K562 (cell line): ENCODE measurements at regions not wholly inside any gene's neighbourhood (a gene's known extent, or its start where the extent isn't known, plus 50 kb on each side); places are given as distances from the start of the nearest gene placed in this dataset.

Experiments used
- ATAC-seq: fragments of 200-7000 bp; cut with Tn5 transposase; 3 replicates; pipeline ENCODE4 v1.9.1; 2020; ENCODE audit warnings: moderate library complexity
- BruUV-seq: library from RNA; stranded (reverse); fragments of 400-500 nt; replicated peaks from 2 replicates; lab custom pipeline; 2021; lab: Mats Ljungman, UMichigan
- CTCF ChIA-PET: fragments of 300-600 bp; formaldehyde crosslinking; extraction: SDS; loops from one replicate; lab custom pipeline; 2021; ENCODE audit warnings: low intra/inter-chr PET ratio; lab: Yijun Ruan, JAX
- POLR2A ChIA-PET: fragments of 300-600, 350-650 bp; sonication (Branson Sonifier 250); formaldehyde crosslinking; extraction: SDS; loops from one replicate; lab custom pipeline; 2021; ENCODE audit warnings: antibody characterized with exemption, inconsistent platforms; lab: Yijun Ruan, JAX
- DNase-seq, 4 experiments: peaks; one replicate each; pipeline versions ENCODE4 v3.0.0 to v3.0.0-alpha.2; 2011 to 2018; ENCODE audit warnings: low spot score in 3 of 4, mixed read lengths in 3 of 4; ENCODE audit errors: extremely low read depth in 1 of 4
- FAIRE-seq: peaks from 2 replicates; lab custom pipeline; 2011; peaks lifted over from hg19 to GRCh38; lab: Jason Lieb, UNC
- H2AFZ ChIP-seq: 2 replicates; pipeline ENCODE4 v1.6.0; 2011; ENCODE audit warnings: low read depth, low read length, control low read depth, inconsistent platforms
- H3K27ac ChIP-seq: fragments of 200-600 bp; 3 replicates; pipeline ENCODE4 v1.8.0; 2011; ENCODE audit warnings: low read depth, mild to moderate bottlenecking, control low read depth, inconsistent platforms, low read length, moderate library complexity, mixed read lengths; ENCODE audit errors: extremely low read depth
- H3K27me3 ChIP-seq, 2 experiments: fragments of 300-600 bp in 1 of 2; 2 replicates in 1 of 2; 3 replicates in 1 of 2; pipeline versions ENCODE4 v1.6.0 to v1.8.0; 2011; ENCODE audit warnings: inconsistent platforms in 2 of 2, low read length in 2 of 2, mild to moderate bottlenecking in 1 of 2, mixed read lengths in 1 of 2, moderate library complexity in 1 of 2; ENCODE audit not compliant: control insufficient read depth in 2 of 2, insufficient read depth in 2 of 2
- H3K36me3 ChIP-seq: fragments of 300-600 bp; 3 replicates; pipeline ENCODE4 v1.8.0; 2011; ENCODE audit warnings: mild to moderate bottlenecking, low read length, inconsistent platforms; ENCODE audit not compliant: control insufficient read depth, insufficient read depth
- H3K4me1 ChIP-seq, 2 experiments: fragments of 200-600 bp in 1 of 2; replicated peaks in 1 of 2; 2 replicates in 1 of 2; 3 replicates in 1 of 2; pipeline versions ENCODE4 v1.5.1 to v1.8.0; 2011; ENCODE audit warnings: inconsistent platforms in 2 of 2, low read length in 2 of 2, mild to moderate bottlenecking in 1 of 2, mixed read lengths in 1 of 2, moderate library complexity in 1 of 2; ENCODE audit not compliant: control insufficient read depth in 2 of 2, insufficient read depth in 2 of 2
- H3K4me2 ChIP-seq: 2 replicates; pipeline ENCODE4 v1.6.1; 2011; ENCODE audit warnings: low read length, control low read depth, inconsistent platforms, mixed read lengths; ENCODE audit not compliant: insufficient read depth
- H3K4me3 ChIP-seq: fragments of 200-600 bp; sonication (generic), shearing (Covaris generic); 2 replicates; pipeline ENCODE4 v1.5.1; 2016; ENCODE audit warnings: control low read depth, inconsistent platforms
- H3K79me2 ChIP-seq: fragments of 200-600 bp; 3 replicates; pipeline ENCODE4 v1.8.0; 2011; ENCODE audit warnings: low read length, inconsistent platforms; ENCODE audit not compliant: control insufficient read depth, insufficient read depth
- H3K9ac ChIP-seq, 2 experiments: 2 replicates each; pipeline versions ENCODE4 v1.6.0 to v1.6.1; 2011; ENCODE audit warnings: low read depth in 2 of 2, low read length in 2 of 2, control low read depth in 1 of 2, inconsistent platforms in 1 of 2, mild to moderate bottlenecking in 1 of 2, mixed read lengths in 1 of 2; ENCODE audit not compliant: insufficient read depth in 1 of 2
- H3K9me1 ChIP-seq: one replicate; pipeline ENCODE4 v1.6.0; 2011; ENCODE audit warnings: inconsistent platforms, mild to moderate bottlenecking, low read length, moderate library complexity; ENCODE audit not compliant: control insufficient read depth, insufficient read depth
- H3K9me3 ChIP-seq: replicated peaks from 2 replicates; pipeline ENCODE4 v1.5.1; 2011; ENCODE audit warnings: low read depth, low read length, inconsistent platforms; ENCODE audit not compliant: control insufficient read depth, insufficient read depth
- H4K20me1 ChIP-seq: replicated peaks from 2 replicates; pipeline ENCODE4 v1.6.1; 2011; ENCODE audit warnings: low read length, inconsistent platforms, mixed read lengths; ENCODE audit not compliant: control insufficient read depth, insufficient read depth
- NCOA2 ChIP-seq, 2 experiments: fragments of 450-650 bp; IDR thresholded peaks; 2 replicates each; pipeline ENCODE4 v1.6.1; 2018; ENCODE audit warnings: mild to moderate bottlenecking in 2 of 2, moderate library complexity in 1 of 2; ENCODE audit not compliant: partially characterized antibody in 2 of 2
- NR1H2 ChIP-seq: sonication (generic); formaldehyde crosslinking; IDR thresholded peaks from 2 replicates; pipeline ENCODE4 v1.4.0; 2020; ENCODE audit warnings: mild to moderate bottlenecking, missing genetic modification reagents
- SAFB ChIP-seq: fragments of 200-400 bp; formaldehyde crosslinking; IDR thresholded peaks from 2 replicates; pipeline ENCODE4 v1.6.1; 2017; ENCODE audit warnings: low read depth, low read length, borderline replicate concordance
- ZNF717 ChIP-seq: fragments of 250-450 bp; sonication (Bioruptor Pico); IDR thresholded peaks from 2 replicates; pipeline ENCODE4 v1.5.0; 2021
- WGBS: fragments of 100-300 bp; shearing (Covaris generic); methylation state at CpG from one replicate; pipeline ENCODE4 v1.1.6; 2016; ENCODE audit warnings: low coverage, mixed read lengths; ENCODE audit not compliant: insufficient coverage; ENCODE audit errors: missing lambda C conversion rate; 5-methylcytosine and 5-hydroxymethylcytosine counted together
- in situ Hi-C: fragments of 300-500 bp; cut with MboI; formaldehyde crosslinking; loops from 4 replicates; pipeline ENCODE4 v1.15.0; 2018; ENCODE audit warnings: inconsistent platforms, mixed read lengths
- intact Hi-C: fragments of 100-400 bp; cut with micrococcal nuclease; formaldehyde crosslinking; loops from 2 replicates; pipeline ENCODE4 v1.14.2; 2022
- TF ChIP-seq, protein P1 (sequence below), 2 experiments: fragments of 450-650 bp; IDR thresholded peaks; 2 replicates each; pipeline ENCODE4 v1.6.1; 2016; ENCODE audit warnings: mild to moderate bottlenecking in 2 of 2, borderline replicate concordance in 1 of 2, low read depth in 1 of 2, moderate library complexity in 1 of 2
- TF ChIP-seq, protein P2 (sequence below): fragments of 250-450 bp; sonication (Bioruptor Pico); IDR thresholded peaks from 2 replicates; pipeline ENCODE4 v1.6.1; 2021; ENCODE audit warnings: mild to moderate bottlenecking
- TF ChIP-seq, protein P3 (sequence below): fragments of 250-450 bp; sonication (Bioruptor Pico); IDR thresholded peaks from 2 replicates; pipeline ENCODE4 v1.8.0; 2021; ENCODE audit warnings: mild to moderate bottlenecking, moderate library complexity
- TF ChIP-seq, protein P4 (sequence below): fragments of 250-450 bp; sonication (Bioruptor Pico); IDR thresholded peaks from 2 replicates; pipeline ENCODE4 v1.5.0; 2021; ENCODE audit warnings: mild to moderate bottlenecking, moderate library complexity

DNA sequence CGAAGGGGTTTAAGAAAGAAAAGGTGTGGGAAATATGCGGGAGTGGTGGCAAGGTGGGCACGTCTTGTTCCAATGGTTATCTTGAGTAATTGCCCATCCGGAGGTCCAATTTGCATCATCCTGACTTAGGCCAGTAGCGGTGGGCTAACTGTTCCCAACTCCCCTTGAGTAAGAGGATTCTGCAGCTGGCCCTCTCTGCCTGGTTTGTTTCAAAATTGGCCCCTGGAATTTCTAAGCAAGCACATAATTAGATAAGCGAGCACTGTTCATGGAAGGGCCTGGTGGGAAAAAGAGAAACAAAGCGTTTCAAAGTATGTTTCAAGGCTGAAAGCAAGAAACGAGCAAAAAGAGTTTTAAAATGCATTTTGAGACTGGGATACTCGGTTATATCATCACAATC, 198.2 kb downstream of the CEP135 start:
- 42% methylated on average over 9 of the region's 9 CpGs for WGBS
- peaks cover 0 to 2% of the 10 kb centered on the region in 2 experiments; a peak in 2 of 5 replicates for H3K27me3 ChIP-seq
- FAIRE-seq (no peak), ATAC-seq (no peak), DNase-seq (no peak)
- H3K4me2 ChIP-seq, result no peak overlapping the region
- intact Hi-C loops, result no loop called here
- no peaks in the 10 kb centered on the region; the same call in 1 of the 2 replicates for H3K9me3 ChIP-seq
- H3K4me1 ChIP-seq, result peaks cover 0 to 9% of the 10 kb centered on the region in 2 experiments; a peak in 3 of 5 replicates
- H3K36me3 ChIP-seq, result no peaks in the 10 kb centered on the region
- in situ Hi-C loops, result no loop called here
- BruUV-seq, result no TSS peak
- no peaks in the 10 kb centered on the region for H3K9me1 ChIP-seq
- no peaks in the 10 kb centered on the region for H4K20me1 ChIP-seq
- no peak overlapping the region for H3K9ac ChIP-seq
- no peak overlapping the region; the same call in 2 of the 3 replicates for H3K27ac ChIP-seq
- H3K4me3 ChIP-seq, result no peak overlapping the region
- no peaks in the 10 kb centered on the region for H3K79me2 ChIP-seq
- ChIA-PET CTCF (no interaction called here), POLR2A (no interaction called here)
- H2AFZ ChIP-seq, result peak overlapping the region; percentile 77; the same call in 1 of the 2 replicates
- TF ChIP-seq NCOA2 (IDR thresholded peaks at IDR 0.05; ENCODE audit: partially characterized antibody in 2 of 2), result no peak
- TF ChIP-seq SAFB, result no peak
- TF ChIP-seq, protein P1, sequence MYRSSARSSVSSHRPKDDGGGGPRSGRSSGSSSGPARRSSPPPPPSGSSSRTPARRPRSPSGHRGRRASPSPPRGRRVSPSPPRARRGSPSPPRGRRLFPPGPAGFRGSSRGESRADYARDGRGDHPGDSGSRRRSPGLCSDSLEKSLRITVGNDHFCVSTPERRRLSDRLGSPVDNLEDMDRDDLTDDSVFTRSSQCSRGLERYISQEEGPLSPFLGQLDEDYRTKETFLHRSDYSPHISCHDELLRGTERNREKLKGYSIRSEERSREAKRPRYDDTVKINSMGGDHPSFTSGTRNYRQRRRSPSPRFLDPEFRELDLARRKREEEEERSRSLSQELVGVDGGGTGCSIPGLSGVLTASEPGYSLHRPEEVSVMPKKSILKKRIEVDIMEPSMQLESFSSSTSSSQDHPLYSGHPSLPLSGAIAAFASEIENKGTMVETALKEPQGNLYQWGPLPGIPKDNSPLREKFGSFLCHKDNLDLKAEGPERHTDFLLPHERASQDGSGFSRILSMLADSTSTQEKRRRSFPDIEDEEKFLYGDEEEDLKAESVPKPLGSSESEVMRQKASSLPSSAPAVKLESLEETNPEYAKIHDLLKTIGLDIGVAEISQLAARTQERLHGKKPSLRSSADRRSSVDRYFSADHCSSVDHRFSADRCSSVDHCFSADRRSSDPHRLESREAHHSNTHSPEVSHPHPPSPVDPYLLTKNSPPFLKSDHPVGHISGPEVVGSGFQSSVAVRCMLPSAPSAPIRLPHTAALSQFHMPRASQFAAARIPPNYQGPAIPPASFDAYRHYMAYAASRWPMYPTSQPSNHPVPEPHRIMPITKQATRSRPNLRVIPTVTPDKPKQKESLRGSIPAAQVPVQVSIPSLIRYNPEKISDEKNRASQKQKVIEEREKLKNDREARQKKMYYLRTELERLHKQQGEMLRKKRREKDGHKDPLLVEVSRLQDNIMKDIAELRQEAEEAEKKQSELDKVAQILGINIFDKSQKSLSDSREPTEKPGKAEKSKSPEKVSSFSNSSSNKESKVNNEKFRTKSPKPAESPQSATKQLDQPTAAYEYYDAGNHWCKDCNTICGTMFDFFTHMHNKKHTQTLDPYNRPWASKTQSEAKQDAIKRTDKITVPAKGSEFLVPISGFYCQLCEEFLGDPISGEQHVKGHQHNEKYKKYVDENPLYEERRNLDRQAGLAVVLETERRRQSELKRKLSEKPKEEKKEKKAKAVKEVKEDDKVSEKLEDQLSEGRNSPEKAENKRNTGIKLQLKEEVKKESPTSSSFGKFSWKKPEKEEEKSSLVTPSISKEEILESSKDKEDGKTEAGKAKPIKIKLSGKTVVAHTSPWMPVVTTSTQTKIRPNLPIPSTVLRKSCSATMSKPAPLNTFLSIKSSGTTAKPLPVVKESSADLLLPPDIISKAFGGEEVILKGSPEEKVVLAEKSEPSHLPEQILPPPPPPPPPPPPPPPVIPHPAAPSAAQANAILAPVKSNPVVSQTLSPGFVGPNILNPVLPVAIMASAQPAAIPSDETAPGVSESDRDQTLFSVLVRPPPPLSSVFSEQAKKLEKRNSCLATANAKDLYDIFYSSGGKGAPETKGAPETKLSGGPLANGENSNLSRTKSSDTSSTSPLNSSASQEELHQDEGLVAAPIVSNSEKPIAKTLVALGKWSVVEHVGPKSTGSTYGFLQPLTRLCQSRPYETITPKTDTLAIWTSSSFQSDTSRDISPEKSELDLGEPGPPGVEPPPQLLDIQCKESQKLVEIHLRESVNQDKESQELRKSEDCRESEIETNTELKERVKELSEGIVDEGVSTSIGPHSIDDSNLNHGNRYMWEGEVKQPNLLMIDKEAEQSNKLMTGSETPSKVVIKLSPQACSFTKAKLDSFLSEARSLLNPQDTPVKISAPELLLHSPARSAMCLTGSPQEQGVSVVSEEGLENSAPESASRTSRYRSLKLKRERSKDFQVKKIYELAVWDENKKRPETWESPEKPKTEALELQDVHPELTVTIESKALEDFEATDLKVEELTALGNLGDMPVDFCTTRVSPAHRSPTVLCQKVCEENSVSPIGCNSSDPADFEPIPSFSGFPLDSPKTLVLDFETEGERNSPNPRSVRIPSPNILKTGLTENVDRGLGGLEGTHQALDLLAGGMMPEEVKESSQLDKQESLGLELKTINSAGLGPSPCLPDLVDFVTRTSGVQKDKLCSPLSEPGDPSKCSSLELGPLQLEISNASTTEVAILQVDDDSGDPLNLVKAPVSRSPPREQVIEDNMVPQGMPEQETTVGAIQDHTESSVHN (IDR thresholded peaks at IDR 0.05; ENCODE audit: borderline replicate concordance in 1 of 2, low read depth in 1 of 2), result no peak
- TF ChIP-seq, protein P2, sequence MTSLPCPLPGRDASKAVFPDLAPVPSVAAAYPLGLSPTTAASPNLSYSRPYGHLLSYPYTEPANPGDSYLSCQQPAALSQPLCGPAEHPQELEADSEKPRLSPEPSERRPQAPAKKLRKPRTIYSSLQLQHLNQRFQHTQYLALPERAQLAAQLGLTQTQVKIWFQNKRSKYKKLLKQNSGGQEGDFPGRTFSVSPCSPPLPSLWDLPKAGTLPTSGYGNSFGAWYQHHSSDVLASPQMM (CRISPR knock-in tag), result no peak
- TF ChIP-seq, protein P3, sequence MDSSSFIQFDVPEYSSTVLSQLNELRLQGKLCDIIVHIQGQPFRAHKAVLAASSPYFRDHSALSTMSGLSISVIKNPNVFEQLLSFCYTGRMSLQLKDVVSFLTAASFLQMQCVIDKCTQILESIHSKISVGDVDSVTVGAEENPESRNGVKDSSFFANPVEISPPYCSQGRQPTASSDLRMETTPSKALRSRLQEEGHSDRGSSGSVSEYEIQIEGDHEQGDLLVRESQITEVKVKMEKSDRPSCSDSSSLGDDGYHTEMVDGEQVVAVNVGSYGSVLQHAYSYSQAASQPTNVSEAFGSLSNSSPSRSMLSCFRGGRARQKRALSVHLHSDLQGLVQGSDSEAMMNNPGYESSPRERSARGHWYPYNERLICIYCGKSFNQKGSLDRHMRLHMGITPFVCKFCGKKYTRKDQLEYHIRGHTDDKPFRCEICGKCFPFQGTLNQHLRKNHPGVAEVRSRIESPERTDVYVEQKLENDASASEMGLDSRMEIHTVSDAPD, result no peak
- TF ChIP-seq NR1H2 (CRISPR knock-in tag), result no peak
- no peak for TF ChIP-seq ZNF717
- TF ChIP-seq, protein P4, sequence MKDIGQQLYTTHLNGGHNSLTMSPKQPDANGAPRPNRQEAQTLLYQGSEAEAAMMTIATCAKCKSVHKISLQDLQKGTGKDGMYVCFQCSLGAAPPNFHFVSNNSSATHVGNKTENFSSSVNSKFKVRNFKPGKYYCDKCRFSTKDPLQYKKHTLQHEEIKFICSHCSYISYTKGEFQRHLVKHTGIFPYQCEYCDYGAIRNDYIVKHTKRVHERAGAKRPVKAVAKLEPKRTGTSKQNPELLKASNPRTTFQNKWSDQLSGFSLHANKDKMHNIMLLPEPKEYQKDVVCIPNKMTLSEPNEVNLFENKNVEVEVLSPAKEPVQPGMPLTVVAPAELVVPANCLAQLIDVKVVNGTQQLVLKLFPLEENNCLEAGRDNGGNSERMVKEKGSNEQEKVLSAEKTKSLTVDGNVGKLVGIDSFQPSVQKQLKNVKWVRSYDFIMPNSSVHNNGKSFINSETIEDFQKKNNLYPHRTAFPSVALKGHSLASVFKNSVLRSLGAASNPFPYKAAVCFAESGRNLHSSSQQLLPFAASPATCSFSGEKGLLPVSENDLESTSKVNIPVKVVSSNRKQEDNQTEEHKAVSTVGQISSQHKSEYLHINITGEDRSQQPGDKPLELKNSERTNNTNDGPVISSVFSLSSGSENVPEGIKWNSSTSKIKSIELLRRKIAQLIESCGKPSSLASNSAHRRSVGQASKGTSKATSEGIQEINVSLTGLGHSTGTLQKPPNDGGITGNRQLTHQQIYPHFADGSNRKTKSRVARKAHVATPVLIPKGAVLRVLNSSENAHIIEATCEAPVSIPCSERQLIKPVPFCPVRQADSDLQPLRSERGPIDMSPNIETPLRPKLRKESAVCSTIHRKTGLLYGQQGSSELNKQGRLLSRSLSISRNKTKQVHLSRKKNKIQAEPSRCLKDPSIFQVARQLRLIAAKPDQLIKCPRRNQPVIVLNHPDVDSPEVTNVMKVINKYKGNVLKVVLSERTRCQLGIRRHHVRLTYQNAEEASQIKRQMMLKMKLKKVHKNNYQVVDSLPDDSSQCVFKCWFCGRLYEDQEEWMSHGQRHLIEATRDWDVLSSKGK (CRISPR knock-in tag), result no peak
